GM23248 (cell line): ENCODE measurements at regions not wholly inside any gene's neighbourhood (a gene's known extent, or its start where the extent isn't known, plus 50 kb on each side); places are given as distances from the start of the nearest gene placed in this dataset.

Experiments
- DNase-seq: peaks from one replicate; pipeline ENCODE4 v3.0.0-alpha.2; 2015
- H2AFZ ChIP-seq: fragments of 200-600 bp; sonication (generic); 2 replicates; pipeline ENCODE4 v1.6.1; 2016; ENCODE audit warnings: antibody characterized with exemption
- H3F3A ChIP-seq: fragments of 200-600 bp; sonication (generic); 2 replicates; pipeline ENCODE4 v1.6.1; 2016; ENCODE audit warnings: mild to moderate bottlenecking, antibody characterized with exemption, mixed run types; ENCODE audit not compliant: insufficient read depth
- H3K27ac ChIP-seq: fragments of 200-600 bp; sonication (generic); 2 replicates; pipeline ENCODE4 v1.5.1; 2016; ENCODE audit warnings: mild to moderate bottlenecking
- H3K27me3 ChIP-seq: fragments of 200-600 bp; sonication (generic); replicated peaks from 2 replicates; pipeline ENCODE4 v1.6.1; 2016; ENCODE audit warnings: mild to moderate bottlenecking; ENCODE audit not compliant: insufficient read depth
- H3K36me3 ChIP-seq: fragments of 200-600 bp; sonication (generic); 2 replicates; pipeline ENCODE4 v1.6.1; 2016; ENCODE audit warnings: low read depth, mild to moderate bottlenecking
- H3K4me1 ChIP-seq: fragments of 200-600 bp; sonication (generic); 2 replicates; pipeline ENCODE4 v1.6.1; 2016; ENCODE audit warnings: mild to moderate bottlenecking; ENCODE audit not compliant: insufficient read depth
- H3K4me2 ChIP-seq: fragments of 200-600 bp; sonication (generic); one replicate; pipeline ENCODE4 v1.6.1; 2016; ENCODE audit warnings: mild to moderate bottlenecking; ENCODE audit not compliant: unreplicated experiment
- H3K4me3 ChIP-seq: fragments of 200-600 bp; sonication (generic); 2 replicates; pipeline ENCODE4 v1.5.1; 2016; ENCODE audit warnings: mild to moderate bottlenecking
- H3K79me2 ChIP-seq: fragments of 200-600 bp; sonication (generic); 2 replicates; pipeline ENCODE4 v1.6.1; 2016; ENCODE audit warnings: mild to moderate bottlenecking; ENCODE audit not compliant: insufficient read depth
- H3K9ac ChIP-seq: fragments of 200-600 bp; sonication (generic); 2 replicates; pipeline ENCODE4 v1.6.1; 2016; ENCODE audit warnings: mild to moderate bottlenecking
- H3K9me2 ChIP-seq: fragments of 200-600 bp; sonication (generic); 2 replicates; pipeline ENCODE4 v1.6.1; 2016; ENCODE audit warnings: mixed run types, mild to moderate bottlenecking, moderate library complexity; ENCODE audit not compliant: insufficient read depth
- H3K9me3 ChIP-seq: fragments of 200-600 bp; sonication (generic); one replicate; pipeline ENCODE4 v1.6.1; 2017; ENCODE audit warnings: low read depth
- H4K20me1 ChIP-seq: fragments of 200-600 bp; sonication (generic); 2 replicates; pipeline ENCODE4 v1.6.0; 2016; ENCODE audit not compliant: insufficient read depth
- EZH2 ChIP-seq: fragments of 200-600 bp; sonication (generic); IDR thresholded peaks from 2 replicates; pipeline ENCODE4 v1.6.1; 2018; ENCODE audit warnings: antibody characterized with exemption, mild to moderate bottlenecking; ENCODE audit not compliant: insufficient read depth, poor library complexity, severe bottlenecking
- EZH2phosphoT487 ChIP-seq: fragments of 200-600 bp; sonication (generic); IDR thresholded peaks from 2 replicates; pipeline ENCODE4 v1.6.1; 2018; ENCODE audit warnings: antibody characterized with exemption, moderate library complexity, mild to moderate bottlenecking, low read depth; ENCODE audit not compliant: insufficient read depth
- WGBS, 2 experiments: methylation state at CpG; one replicate each; pipeline ENCODE4 v1.1.6; 2015 to 2017; ENCODE audit warnings: low lambda C conversion rate in 2 of 2, low coverage in 1 of 2; ENCODE audit errors: missing lambda C conversion rate in 2 of 2; 5-methylcytosine and 5-hydroxymethylcytosine counted together
- in situ Hi-C: fragments of 300-500 bp; cut with MboI; formaldehyde crosslinking; loops from 2 replicates; pipeline ENCODE4 v1.15.0; 2020

GRCh38 chr3:178172121-178172520 lies 364.1 kb upstream of the KCNMB2 start:
- Histone ChIP-seq H3K27ac (no peak overlapping the region), H2AFZ (no peak overlapping the region), H3K4me1 (peaks cover 19% of the 10 kb centered on the region), H3K9me3 (no peaks in the 10 kb centered on the region), H4K20me1 (no peaks in the 10 kb centered on the region), H3K36me3 (no peaks in the 10 kb centered on the region), H3K9me2 (no peaks in the 10 kb centered on the region), H3F3A (no peaks in the 10 kb centered on the region; the same call in 1 of the 2 replicates), H3K9ac (no peak overlapping the region), H3K27me3 (no peaks in the 10 kb centered on the region), H3K79me2 (no peaks in the 10 kb centered on the region), H3K4me2 (no peak overlapping the region), H3K4me3 (no peak overlapping the region)
- no peak for DNase-seq
- 95 to 100% methylated on average over 2 of the region's 2 CpGs for WGBS, 2 experiments
- in situ Hi-C loops: no loop called here
- TF ChIP-seq EZH2phosphoT487 (no peak), EZH2 (no peak)

- no peak overlapping the region for H3K4me2 ChIP-seq
- H3K79me2 ChIP-seq: no peaks in the 10 kb centered on the region
- H3K4me3 ChIP-seq: no peak overlapping the region
- peaks cover 19% of the 10 kb centered on the region for H3K4me1 ChIP-seq
- H3F3A ChIP-seq: no peaks in the 10 kb centered on the region; the same call in 1 of the 2 replicates
- H3K9ac ChIP-seq: no peak overlapping the region
- in situ Hi-C loops: no loop called here
- H3K9me2 ChIP-seq: no peaks in the 10 kb centered on the region
- 76 to 83% methylated on average over 2 of the region's 2 CpGs for WGBS, 2 experiments
- H2AFZ ChIP-seq: no peak overlapping the region
- H3K9me3 ChIP-seq: no peaks in the 10 kb centered on the region
- TF ChIP-seq EZH2phosphoT487 (no peak), EZH2 (no peak)
- no peak for DNase-seq
- H3K36me3 ChIP-seq: no peaks in the 10 kb centered on the region
- no peaks in the 10 kb centered on the region for H4K20me1 ChIP-seq
- no peak overlapping the region for H3K27ac ChIP-seq
- H3K27me3 ChIP-seq: no peaks in the 10 kb centered on the region
These were observed 361.9 kb upstream of the KCNMB2 start for GRCh38 chr3:178174201-178174915.

GRCh38 chr3:178181088-178181487 lies 355.1 kb upstream of the KCNMB2 start:
- no peaks in the 10 kb centered on the region for H3K9me2 ChIP-seq

GRCh38 chr3:178181784-178182183 lies 354.5 kb upstream of the KCNMB2 start:
- TF ChIP-seq EZH2 (no peak), EZH2phosphoT487 (no peak)
- WGBS, 2 experiments: 90 to 96% methylated on average over 4 of the region's 4 CpGs
- H2AFZ ChIP-seq: no peak overlapping the region
- no peaks in the 10 kb centered on the region for H3K9me2 ChIP-seq
- no peaks in the 10 kb centered on the region for H3K79me2 ChIP-seq
- H3F3A ChIP-seq: no peaks in the 10 kb centered on the region
- no peaks in the 10 kb centered on the region for H4K20me1 ChIP-seq
- H3K9me3 ChIP-seq: no peaks in the 10 kb centered on the region
- H3K4me1 ChIP-seq: no peaks in the 10 kb centered on the region
- H3K4me3 ChIP-seq: no peak overlapping the region
- no peak for DNase-seq
- no peak overlapping the region for H3K4me2 ChIP-seq
- H3K9ac ChIP-seq: no peak overlapping the region
- H3K36me3 ChIP-seq: no peaks in the 10 kb centered on the region
- H3K27me3 ChIP-seq: no peaks in the 10 kb centered on the region
- in situ Hi-C loops: no loop called here
- no peak overlapping the region for H3K27ac ChIP-seq

More at GRCh38 chr3:178181088-178181487, 355.1 kb upstream of the KCNMB2 start:
- H3K4me1 ChIP-seq: no peaks in the 10 kb centered on the region
- no peak overlapping the region for H3K4me3 ChIP-seq
- 91 to 100% methylated on average over 1 of the region's 1 CpG for WGBS, 2 experiments
- H3K9me3 ChIP-seq: no peaks in the 10 kb centered on the region
- H3F3A ChIP-seq: no peaks in the 10 kb centered on the region
- no peaks in the 10 kb centered on the region for H3K36me3 ChIP-seq
- no peak for DNase-seq
- no peaks in the 10 kb centered on the region for H3K79me2 ChIP-seq
- no peak overlapping the region for H3K4me2 ChIP-seq
- no peak overlapping the region for H3K27ac ChIP-seq
- H4K20me1 ChIP-seq: no peaks in the 10 kb centered on the region
- TF ChIP-seq EZH2phosphoT487 (no peak), EZH2 (no peak)
- H3K9ac ChIP-seq: no peak overlapping the region
- no peaks in the 10 kb centered on the region for H3K27me3 ChIP-seq
- no peak overlapping the region for H2AFZ ChIP-seq
- in situ Hi-C loops: no loop called here

- DNase-seq: no peak
- no peak overlapping the region for H2AFZ ChIP-seq
- H3K9me2 ChIP-seq: no peaks in the 10 kb centered on the region
- H3F3A ChIP-seq: no peaks in the 10 kb centered on the region
- H3K9me3 ChIP-seq: no peaks in the 10 kb centered on the region
- no peak overlapping the region for H3K4me2 ChIP-seq
- H3K79me2 ChIP-seq: no peaks in the 10 kb centered on the region
- no peak overlapping the region for H3K9ac ChIP-seq
- no peaks in the 10 kb centered on the region for H3K4me1 ChIP-seq
- no peaks in the 10 kb centered on the region for H4K20me1 ChIP-seq
- WGBS, 2 experiments: 68 to 73% methylated on average over 5 of the region's 5 CpGs
- H3K4me3 ChIP-seq: no peak overlapping the region
- no peaks in the 10 kb centered on the region for H3K36me3 ChIP-seq
- in situ Hi-C loops: no loop called here
- H3K27me3 ChIP-seq: no peaks in the 10 kb centered on the region
- H3K27ac ChIP-seq: no peak overlapping the region
- TF ChIP-seq EZH2: no peak
- TF ChIP-seq EZH2phosphoT487: no peak
These were observed 353.9 kb upstream of the KCNMB2 start for GRCh38 chr3:178182337-178182779.
